ENCODE measurements at regions not wholly inside any gene's neighbourhood (a gene's known extent, or its start where the extent isn't known, plus 50 kb on each side); places are given as distances from the start of the nearest gene placed in this dataset.

DNA sequence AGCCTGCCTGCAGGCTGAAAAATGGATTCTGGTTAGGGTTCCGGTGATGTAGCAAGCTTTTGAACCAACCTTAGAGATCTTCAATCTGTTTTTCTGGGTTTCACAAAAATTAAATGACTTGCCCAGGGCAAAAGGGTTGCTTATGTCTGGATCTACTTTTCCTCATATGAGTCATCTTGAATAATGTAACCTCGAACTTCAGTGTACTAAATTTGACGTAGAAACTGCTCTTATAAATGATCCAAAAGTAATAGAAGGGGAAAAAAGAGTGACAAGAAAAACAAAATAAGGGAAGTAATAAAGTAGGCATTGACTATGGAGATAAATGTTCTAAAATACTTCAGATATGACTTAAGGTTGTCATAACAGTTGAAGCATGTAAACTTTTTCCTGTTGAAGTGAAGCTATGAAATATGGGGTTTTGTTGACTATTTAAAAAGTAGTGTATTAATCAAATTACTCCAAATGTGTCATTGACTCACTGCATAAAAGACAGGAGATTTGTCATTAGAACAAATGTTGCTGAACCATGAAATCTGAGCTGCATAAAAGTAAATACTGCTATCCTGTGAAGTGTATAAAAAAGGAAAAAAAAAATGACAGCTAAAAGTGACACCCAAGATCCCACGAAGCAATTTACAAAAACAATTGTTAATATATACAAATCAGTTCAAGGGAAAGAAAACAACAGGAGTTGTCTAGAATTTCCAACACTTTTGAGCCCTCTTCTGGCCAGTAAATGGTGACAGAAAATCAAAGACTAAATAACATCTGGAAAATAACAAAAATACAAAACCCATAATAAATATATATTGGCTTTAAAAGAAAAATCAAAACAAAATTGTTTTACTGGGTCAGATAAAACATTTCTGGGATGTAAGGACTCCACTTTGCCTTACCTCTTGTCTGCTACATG, 103.6 kb upstream of the SERPINE2 start:
- TF ChIP-seq, protein P1, sequence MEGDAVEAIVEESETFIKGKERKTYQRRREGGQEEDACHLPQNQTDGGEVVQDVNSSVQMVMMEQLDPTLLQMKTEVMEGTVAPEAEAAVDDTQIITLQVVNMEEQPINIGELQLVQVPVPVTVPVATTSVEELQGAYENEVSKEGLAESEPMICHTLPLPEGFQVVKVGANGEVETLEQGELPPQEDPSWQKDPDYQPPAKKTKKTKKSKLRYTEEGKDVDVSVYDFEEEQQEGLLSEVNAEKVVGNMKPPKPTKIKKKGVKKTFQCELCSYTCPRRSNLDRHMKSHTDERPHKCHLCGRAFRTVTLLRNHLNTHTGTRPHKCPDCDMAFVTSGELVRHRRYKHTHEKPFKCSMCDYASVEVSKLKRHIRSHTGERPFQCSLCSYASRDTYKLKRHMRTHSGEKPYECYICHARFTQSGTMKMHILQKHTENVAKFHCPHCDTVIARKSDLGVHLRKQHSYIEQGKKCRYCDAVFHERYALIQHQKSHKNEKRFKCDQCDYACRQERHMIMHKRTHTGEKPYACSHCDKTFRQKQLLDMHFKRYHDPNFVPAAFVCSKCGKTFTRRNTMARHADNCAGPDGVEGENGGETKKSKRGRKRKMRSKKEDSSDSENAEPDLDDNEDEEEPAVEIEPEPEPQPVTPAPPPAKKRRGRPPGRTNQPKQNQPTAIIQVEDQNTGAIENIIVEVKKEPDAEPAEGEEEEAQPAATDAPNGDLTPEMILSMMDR (IDR thresholded peaks at IDR 0.05; ENCODE audit: poor library complexity): peak; percentile 5
- no peak for TF ChIP-seq EZH2 (IDR thresholded peaks at IDR 0.05; ENCODE audit: borderline replicate concordance)
- no peaks in the 10 kb centered on the region for H3K9me2 ChIP-seq (replicated peaks; ENCODE audit: insufficient read depth)
- no peak overlapping the region for H3K4me2 ChIP-seq
- no peak overlapping the region for H3K27ac ChIP-seq
- H3K4me3 ChIP-seq: no peak overlapping the region
- H3K79me2 ChIP-seq: no peaks in the 10 kb centered on the region
- no peak overlapping the region for H2AFZ ChIP-seq
- H3K36me3 ChIP-seq (replicated peaks; ENCODE audit: insufficient read depth, low read depth): no peaks in the 10 kb centered on the region
- H3K27me3 ChIP-seq: no peaks in the 10 kb centered on the region
- WGBS (ENCODE audit: low lambda C conversion rate, missing lambda C conversion rate): 62% methylated on average over 4 of the region's 4 CpGs
- peaks cover 12% of the 10 kb centered on the region for H3K4me1 ChIP-seq (ENCODE audit: insufficient read depth)
- no peak for DNase-seq (ENCODE audit: low spot score)
- H3K9me3 ChIP-seq (ENCODE audit: low read depth): no peaks in the 10 kb centered on the region
- no peaks in the 10 kb centered on the region for H4K20me1 ChIP-seq (ENCODE audit: insufficient read depth, poor library complexity, severe bottlenecking)

DNA sequence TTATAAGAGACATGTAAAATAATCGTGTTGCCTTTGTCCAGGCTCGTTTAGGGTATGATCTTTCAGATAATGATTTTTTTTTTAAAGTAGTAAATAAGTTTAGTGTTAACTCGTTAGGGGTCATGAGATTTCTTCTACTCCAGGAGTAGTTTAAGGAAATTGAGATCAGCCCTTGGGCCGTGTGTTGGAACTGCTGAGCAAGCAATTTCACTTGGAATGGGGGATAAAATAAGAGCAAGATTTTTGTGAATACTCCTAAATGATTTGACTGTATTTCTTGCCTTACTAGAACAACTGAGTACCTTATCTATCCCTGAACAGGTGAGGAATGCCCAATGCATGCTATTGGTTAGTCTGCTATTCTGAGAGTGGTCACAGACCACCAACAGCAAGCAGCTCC, 102.2 kb upstream of the SERPINE2 start:
- Histone ChIP-seq H3K4me3 (no peak overlapping the region), H3K4me1 (ENCODE audit: insufficient read depth) (peaks cover 3% of the 10 kb centered on the region), H3K9me3 (ENCODE audit: low read depth) (no peaks in the 10 kb centered on the region), H3K4me2 (no peak overlapping the region), H2AFZ (no peak overlapping the region), H3K36me3 (replicated peaks; ENCODE audit: insufficient read depth, low read depth) (no peaks in the 10 kb centered on the region), H3K27me3 (no peaks in the 10 kb centered on the region), H3K79me2 (no peaks in the 10 kb centered on the region), H4K20me1 (ENCODE audit: insufficient read depth, poor library complexity, severe bottlenecking) (no peaks in the 10 kb centered on the region), H3K27ac (no peak overlapping the region), H3K9me2 (replicated peaks; ENCODE audit: insufficient read depth) (no peaks in the 10 kb centered on the region)
- TF ChIP-seq EZH2 (IDR thresholded peaks at IDR 0.05; ENCODE audit: borderline replicate concordance) (no peak), EZH2phosphoT487 (IDR thresholded peaks at IDR 0.05; ENCODE audit: low read depth, severe bottlenecking, unreplicated experiment) (no peak)
- TF ChIP-seq, protein P1 (IDR thresholded peaks at IDR 0.05; ENCODE audit: poor library complexity): no peak
- DNase-seq (ENCODE audit: low spot score): no peak
- 78% methylated on average over 4 of the region's 4 CpGs for WGBS (ENCODE audit: low lambda C conversion rate, missing lambda C conversion rate)

DNA sequence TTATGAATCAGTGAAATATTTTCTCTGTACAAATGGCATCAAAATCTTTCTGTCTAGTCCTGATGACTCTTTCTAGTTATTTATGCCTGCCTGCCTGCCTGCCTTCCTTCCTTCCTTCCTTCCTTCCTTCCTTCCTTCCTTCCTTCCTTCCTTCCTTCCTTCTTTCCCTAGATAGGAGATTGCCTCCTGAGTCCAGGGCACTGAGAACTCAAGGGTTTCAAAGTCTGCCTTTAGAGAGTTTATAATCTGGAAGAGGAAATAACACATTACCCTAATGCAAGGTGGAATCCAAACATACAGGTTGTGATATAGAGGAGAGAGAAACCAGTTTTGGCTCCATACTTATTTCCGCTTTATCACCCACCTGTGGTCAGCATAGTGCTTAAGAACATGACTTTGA, 98.1 kb upstream of the SERPINE2 start:
- Histone ChIP-seq H3K27ac (no peak overlapping the region), H3K79me2 (no peaks in the 10 kb centered on the region), H3K9me2 (replicated peaks; ENCODE audit: insufficient read depth) (no peaks in the 10 kb centered on the region), H3K4me2 (no peak overlapping the region), H4K20me1 (ENCODE audit: insufficient read depth, poor library complexity, severe bottlenecking) (no peaks in the 10 kb centered on the region), H2AFZ (no peak overlapping the region), H3K36me3 (replicated peaks; ENCODE audit: insufficient read depth, low read depth) (no peaks in the 10 kb centered on the region), H3K9me3 (ENCODE audit: low read depth) (no peaks in the 10 kb centered on the region), H3K4me1 (ENCODE audit: insufficient read depth) (no peaks in the 10 kb centered on the region), H3K27me3 (no peaks in the 10 kb centered on the region), H3K4me3 (no peak overlapping the region)
- WGBS (ENCODE audit: low lambda C conversion rate, missing lambda C conversion rate): 95% methylated on average over 1 of the region's 1 CpG
- no peak for TF ChIP-seq EZH2 (IDR thresholded peaks at IDR 0.05; ENCODE audit: borderline replicate concordance)
- TF ChIP-seq EZH2phosphoT487 (IDR thresholded peaks at IDR 0.05; ENCODE audit: low read depth, severe bottlenecking, unreplicated experiment): no peak
- TF ChIP-seq, protein P1 (IDR thresholded peaks at IDR 0.05; ENCODE audit: poor library complexity): no peak
- no peak for DNase-seq (ENCODE audit: low spot score)

Data from hepatocyte (in vitro differentiated cells).